Progenitor cell of endocrine pancreas (in vitro differentiated cells): ENCODE measurements at regions not wholly inside any gene's neighbourhood (a gene's known extent, or its start where the extent isn't known, plus 50 kb on each side); places are given as distances from the start of the nearest gene placed in this dataset.

ENCODE experiments used
- DNase-seq: peaks from one replicate; pipeline ENCODE4 v3.0.0; 2021; ENCODE audit warnings: low spot score; ENCODE audit not compliant: unreplicated experiment
- H3K27ac Mint-ChIP-seq: 2 replicates; pipeline ENCODE4 v1.8.0; 2021; ENCODE audit warnings: mild to moderate bottlenecking, moderate library complexity, mixed read lengths
- H3K27me3 Mint-ChIP-seq: 2 replicates; pipeline ENCODE4 v1.8.0; 2021; ENCODE audit warnings: mixed read lengths
- H3K36me3 Mint-ChIP-seq: 2 replicates; pipeline ENCODE4 v1.8.0; 2022; ENCODE audit warnings: mixed read lengths; ENCODE audit not compliant: insufficient read depth
- H3K4me1 Mint-ChIP-seq: 2 replicates; pipeline ENCODE4 v1.8.0; 2021; ENCODE audit warnings: low read depth, mixed read lengths
- H3K4me3 Mint-ChIP-seq: 2 replicates; pipeline ENCODE4 v1.8.0; 2021; ENCODE audit warnings: low read depth, mild to moderate bottlenecking, moderate library complexity, mixed read lengths
- H3K9me3 Mint-ChIP-seq: 2 replicates; pipeline ENCODE4 v1.8.0; 2021; ENCODE audit warnings: low read depth, mixed read lengths
- CTCF ChIP-seq: fragments of 200-600 bp; sonication (generic); IDR thresholded peaks from one replicate; pipeline ENCODE4 v1.5.0; 2021; ENCODE audit warnings: antibody characterized with exemption, mild to moderate bottlenecking; ENCODE audit not compliant: unreplicated experiment

GRCh38 chr13:26872525-26873385, 112.2 kb upstream of the GPR12 start:
- Mint-ChIP-seq H3K4me1 (no peaks in the 10 kb centered on the region), H3K4me3 (no peak overlapping the region), H3K27me3 (peaks cover 15% of the 10 kb centered on the region), H3K9me3 (peaks cover 12% of the 10 kb centered on the region), H3K36me3 (no peaks in the 10 kb centered on the region), H3K27ac (no peak overlapping the region)
- peak; percentile 90 for TF ChIP-seq CTCF
- DNase-seq = peak; percentile 63

- peak; percentile 48 for DNase-seq
- no peaks in the 10 kb centered on the region for H3K4me1 Mint-ChIP-seq
- no peak for TF ChIP-seq CTCF
- peaks cover 19% of the 10 kb centered on the region for H3K27me3 Mint-ChIP-seq
- no peaks in the 10 kb centered on the region for H3K9me3 Mint-ChIP-seq
- H3K27ac Mint-ChIP-seq = no peak overlapping the region
- H3K36me3 Mint-ChIP-seq = no peaks in the 10 kb centered on the region
- H3K4me3 Mint-ChIP-seq = no peak overlapping the region
Observed at GRCh38 chr13:26867451-26868091, 107.0 kb upstream of the GPR12 start.

- no peak overlapping the region for H3K27ac Mint-ChIP-seq
- H3K27me3 Mint-ChIP-seq = peaks cover 37% of the 10 kb centered on the region
- no peaks in the 10 kb centered on the region for H3K9me3 Mint-ChIP-seq
- no peak overlapping the region for H3K4me3 Mint-ChIP-seq
- H3K36me3 Mint-ChIP-seq = no peaks in the 10 kb centered on the region
- DNase-seq = no peak
- no peaks in the 10 kb centered on the region for H3K4me1 Mint-ChIP-seq
- TF ChIP-seq CTCF = no peak
Observed at GRCh38 chr13:26864576-26864975, 104.0 kb upstream of the GPR12 start.

GRCh38 chr13:26861941-26862340, 101.4 kb upstream of the GPR12 start:
- DNase-seq = no peak
- TF ChIP-seq CTCF = no peak
- no peaks in the 10 kb centered on the region for H3K36me3 Mint-ChIP-seq
- no peaks in the 10 kb centered on the region for H3K4me1 Mint-ChIP-seq
- H3K4me3 Mint-ChIP-seq = no peak overlapping the region
- H3K27ac Mint-ChIP-seq = no peak overlapping the region
- peaks cover 45% of the 10 kb centered on the region for H3K27me3 Mint-ChIP-seq
- no peaks in the 10 kb centered on the region for H3K9me3 Mint-ChIP-seq

GRCh38 chr13:26855921-26856320, 95.3 kb upstream of the GPR12 start:
- TF ChIP-seq CTCF = no peak
- H3K4me1 Mint-ChIP-seq = no peaks in the 10 kb centered on the region
- no peak overlapping the region for H3K27ac Mint-ChIP-seq
- no peaks in the 10 kb centered on the region for H3K36me3 Mint-ChIP-seq
- peaks cover 40% of the 10 kb centered on the region for H3K27me3 Mint-ChIP-seq
- DNase-seq = no peak
- H3K9me3 Mint-ChIP-seq = no peaks in the 10 kb centered on the region
- H3K4me3 Mint-ChIP-seq = no peak overlapping the region
